RWPE2 (cell line): ENCODE measurements at regions not wholly inside any gene's neighbourhood (a gene's known extent, or its start where the extent isn't known, plus 50 kb on each side); places are given as distances from the start of the nearest gene placed in this dataset.

ENCODE experiments used
- ATAC-seq: fragments of 200-7000 bp; cut with Tn5 transposase; 3 replicates; pipeline ENCODE4 v1.9.1; 2021; ENCODE audit warnings: low read depth
- DNase-seq: peaks from one replicate; pipeline ENCODE4 v3.0.0-alpha.2; 2020; ENCODE audit warnings: low spot score
- H3K27ac ChIP-seq: fragments of 450-650 bp; 2 replicates; pipeline ENCODE4 v1.5.1; 2017; ENCODE audit warnings: mild to moderate bottlenecking; ENCODE audit not compliant: poor library complexity, severe bottlenecking
- H3K27me3 ChIP-seq: fragments of 250-450 bp; sonication (Bioruptor Pico); 2 replicates; pipeline ENCODE4 v1.5.1; 2021; ENCODE audit warnings: mild to moderate bottlenecking, moderate library complexity; ENCODE audit not compliant: insufficient read depth, poor library complexity, severe bottlenecking
- H3K36me3 ChIP-seq: fragments of 250-450 bp; sonication (Bioruptor Pico); 2 replicates; pipeline ENCODE4 v1.5.1; 2020; ENCODE audit warnings: low read depth, mild to moderate bottlenecking, moderate library complexity
- H3K4me1 ChIP-seq: fragments of 250-450 bp; sonication (Bioruptor Pico); 2 replicates; pipeline ENCODE4 v1.5.1; 2021; ENCODE audit warnings: mild to moderate bottlenecking, moderate library complexity; ENCODE audit not compliant: insufficient read depth, poor library complexity, severe bottlenecking
- H3K4me3 ChIP-seq: fragments of 250-450 bp; sonication (Bioruptor Pico); 2 replicates; pipeline ENCODE4 v1.5.1; 2021; ENCODE audit warnings: mild to moderate bottlenecking, moderate library complexity; ENCODE audit not compliant: severe bottlenecking
- H3K9me3 ChIP-seq: fragments of 250-450 bp; sonication (Bioruptor Pico); 2 replicates; pipeline ENCODE4 v1.5.1; 2021; ENCODE audit warnings: mild to moderate bottlenecking, moderate library complexity; ENCODE audit not compliant: severe bottlenecking
- CTCF ChIP-seq: fragments of 450-650 bp; IDR thresholded peaks from one replicate; pipeline ENCODE4 v1.5.1; 2017; ENCODE audit warnings: mild to moderate bottlenecking, moderate library complexity; ENCODE audit not compliant: poor library complexity, severe bottlenecking

- Histone ChIP-seq H3K4me1 (peaks cover 20% of the 10 kb centered on the region), H3K27me3 (no peaks in the 10 kb centered on the region), H3K36me3 (no peaks in the 10 kb centered on the region), H3K4me3 (no peak overlapping the region), H3K9me3 (no peaks in the 10 kb centered on the region), H3K27ac (no peak overlapping the region)
- no peak for DNase-seq
- no peak for TF ChIP-seq CTCF
- no peak for ATAC-seq
Measured at GRCh38 chr3:160126761-160127160, 98.5 kb upstream of the C3orf80 start.

- no peaks in the 10 kb centered on the region for H3K36me3 ChIP-seq
- H3K4me3 ChIP-seq, result no peak overlapping the region
- H3K27me3 ChIP-seq, result no peaks in the 10 kb centered on the region
- DNase-seq (no peak), ATAC-seq (no peak)
- peaks cover 20% of the 10 kb centered on the region for H3K4me1 ChIP-seq
- H3K27ac ChIP-seq, result no peak overlapping the region
- no peaks in the 10 kb centered on the region for H3K9me3 ChIP-seq
- no peak for TF ChIP-seq CTCF
Measured at GRCh38 chr3:160127308-160127707, 97.9 kb upstream of the C3orf80 start.

GRCh38 chr3:160128056-160128455, 97.2 kb upstream of the C3orf80 start:
- peak overlapping the region; percentile 97 for H3K27ac ChIP-seq
- H3K27me3 ChIP-seq, result no peaks in the 10 kb centered on the region
- no peaks in the 10 kb centered on the region for H3K9me3 ChIP-seq
- TF ChIP-seq CTCF, result no peak
- no peak for DNase-seq
- H3K4me1 ChIP-seq, result peaks cover 20% of the 10 kb centered on the region
- H3K36me3 ChIP-seq, result no peaks in the 10 kb centered on the region
- ATAC-seq, result no peak
- H3K4me3 ChIP-seq, result no peak overlapping the region

GRCh38 chr3:160129459-160130061, 95.7 kb upstream of the C3orf80 start:
- TF ChIP-seq CTCF, result no peak
- Histone ChIP-seq H3K27ac (peak overlapping the region; percentile 97), H3K36me3 (no peaks in the 10 kb centered on the region), H3K9me3 (no peaks in the 10 kb centered on the region), H3K4me3 (no peak overlapping the region), H3K4me1 (peaks cover 20% of the 10 kb centered on the region), H3K27me3 (no peaks in the 10 kb centered on the region)
- DNase-seq (no peak), ATAC-seq (peak; percentile 91)

- DNase-seq, result no peak
- no peak for ATAC-seq
- peak overlapping the region; percentile 97 for H3K27ac ChIP-seq
Measured at GRCh38 chr3:160130071-160130470, 95.2 kb upstream of the C3orf80 start.

More at GRCh38 chr3:160130071-160130470, 95.2 kb upstream of the C3orf80 start:
- no peaks in the 10 kb centered on the region for H3K27me3 ChIP-seq
- no peaks in the 10 kb centered on the region for H3K36me3 ChIP-seq
- TF ChIP-seq CTCF, result no peak
- no peaks in the 10 kb centered on the region for H3K9me3 ChIP-seq
- H3K4me3 ChIP-seq, result no peak overlapping the region
- peaks cover 25% of the 10 kb centered on the region for H3K4me1 ChIP-seq
